Mesenchymal stem cell (in vitro differentiated cells and primary cell): ENCODE measurements at regions not wholly inside any gene's neighbourhood (a gene's known extent, or its start where the extent isn't known, plus 50 kb on each side); places are given as distances from the start of the nearest gene placed in this dataset.

ENCODE experiments used
- DNase-seq: peaks from one replicate; pipeline ENCODE4 v3.0.0-alpha.2; 2013
- H2AFZ ChIP-seq: one replicate; pipeline ENCODE4 v1.6.1; 2013; ENCODE audit warnings: low read depth, mild to moderate bottlenecking, control low read depth, inconsistent platforms, low read length, moderate library complexity
- H2AK5ac ChIP-seq: 2 replicates; pipeline ENCODE4 v1.6.1; 2013; ENCODE audit warnings: low read length, moderate library complexity, mild to moderate bottlenecking, inconsistent platforms; ENCODE audit not compliant: severe bottlenecking
- H2BK120ac ChIP-seq: one replicate; pipeline ENCODE4 v1.6.1; 2013; ENCODE audit warnings: low read depth, mild to moderate bottlenecking, inconsistent platforms, low read length, moderate library complexity
- H2BK12ac ChIP-seq, 2 experiments: one replicate each; pipeline ENCODE4 v1.6.1; 2013; ENCODE audit warnings: inconsistent platforms in 2 of 2, low read length in 2 of 2, mild to moderate bottlenecking in 2 of 2, moderate library complexity in 2 of 2, control low read depth in 1 of 2
- H2BK15ac ChIP-seq: one replicate; pipeline ENCODE4 v1.6.1; 2013; ENCODE audit warnings: mild to moderate bottlenecking, low read depth, inconsistent platforms; ENCODE audit not compliant: poor library complexity, severe bottlenecking
- H2BK5ac ChIP-seq: 2 replicates; pipeline ENCODE4 v1.6.1; 2013; ENCODE audit warnings: low read depth, mild to moderate bottlenecking, low read length, control low read depth, inconsistent platforms; ENCODE audit not compliant: poor library complexity, severe bottlenecking
- H3K14ac ChIP-seq, 2 experiments: one replicate each; pipeline ENCODE4 v1.6.1; 2013; ENCODE audit warnings: inconsistent platforms in 2 of 2, low read length in 2 of 2, control low read depth in 1 of 2, mild to moderate bottlenecking in 1 of 2, moderate library complexity in 1 of 2
- H3K18ac ChIP-seq, 2 experiments: one replicate each; pipeline ENCODE4 v1.6.1; 2013; ENCODE audit warnings: inconsistent platforms in 2 of 2, low read length in 2 of 2, control low read depth in 1 of 2, low read depth in 1 of 2, mild to moderate bottlenecking in 1 of 2
- H3K23ac ChIP-seq, 2 experiments: one replicate each; pipeline ENCODE4 v1.6.1; 2013; ENCODE audit warnings: inconsistent platforms in 2 of 2, low read length in 2 of 2, mild to moderate bottlenecking in 2 of 2, moderate library complexity in 2 of 2, control low read depth in 1 of 2
- H3K27ac ChIP-seq: 2 replicates; pipeline ENCODE4 v1.5.1; 2013; ENCODE audit warnings: mild to moderate bottlenecking, moderate library complexity, low read length, control low read depth, inconsistent platforms; ENCODE audit not compliant: poor library complexity, severe bottlenecking
- H3K27me3 ChIP-seq, 2 experiments: 2 replicates each; pipeline versions ENCODE4 v1.6.1 to v1.7.0; 2013; ENCODE audit warnings: low read length in 2 of 2, mild to moderate bottlenecking in 2 of 2, moderate library complexity in 2 of 2, control low read depth in 1 of 2, inconsistent platforms in 1 of 2; ENCODE audit not compliant: control insufficient read depth in 1 of 2, insufficient read depth in 1 of 2
- H3K36me3 ChIP-seq, 2 experiments: 2 replicates each; pipeline versions ENCODE4 v1.6.1 to v1.7.0; 2013; ENCODE audit warnings: low read length in 2 of 2, control low read depth in 1 of 2, inconsistent platforms in 1 of 2, low read depth in 1 of 2, mild to moderate bottlenecking in 1 of 2; ENCODE audit not compliant: insufficient read depth in 2 of 2, control insufficient read depth in 1 of 2
- H3K4ac ChIP-seq, 2 experiments: one replicate each; pipeline ENCODE4 v1.6.1; 2013; ENCODE audit warnings: inconsistent platforms in 2 of 2, low read length in 2 of 2, mild to moderate bottlenecking in 2 of 2, moderate library complexity in 2 of 2, control low read depth in 1 of 2, low read depth in 1 of 2
- H3K4me1 ChIP-seq: 2 replicates; pipeline ENCODE4 v1.6.1; 2013; ENCODE audit warnings: low read depth, low read length, control low read depth; ENCODE audit not compliant: control insufficient read depth, insufficient read depth
- H3K4me2 ChIP-seq: 2 replicates; pipeline ENCODE4 v1.6.1; 2013; ENCODE audit warnings: low read length, mild to moderate bottlenecking, inconsistent platforms; ENCODE audit not compliant: poor library complexity, severe bottlenecking
- H3K4me3 ChIP-seq, 2 experiments: 2 replicates each; pipeline versions ENCODE4 v1.5.1 to v1.7.0; 2013; ENCODE audit warnings: low read length in 2 of 2, mild to moderate bottlenecking in 2 of 2, control low read depth in 1 of 2, low read depth in 1 of 2; ENCODE audit not compliant: insufficient read depth in 1 of 2
- H3K79me1 ChIP-seq: replicated peaks from 2 replicates; pipeline ENCODE4 v1.6.1; 2013; ENCODE audit warnings: mild to moderate bottlenecking, control low read depth, low read length, inconsistent platforms; ENCODE audit not compliant: poor library complexity, severe bottlenecking
- H3K9ac ChIP-seq: 2 replicates; pipeline ENCODE4 v1.7.0; 2013; ENCODE audit warnings: mild to moderate bottlenecking, low read length, moderate library complexity
- H3K9me3 ChIP-seq: 2 replicates; pipeline ENCODE4 v1.7.0; 2013; ENCODE audit warnings: mild to moderate bottlenecking, low read length; ENCODE audit not compliant: control insufficient read depth
- H4K8ac ChIP-seq: one replicate; pipeline ENCODE4 v1.6.1; 2013; ENCODE audit warnings: inconsistent platforms, mild to moderate bottlenecking, low read length, moderate library complexity
- H4K91ac ChIP-seq: one replicate; pipeline ENCODE4 v1.6.1; 2013; ENCODE audit warnings: mild to moderate bottlenecking, low read length, inconsistent platforms
- WGBS: methylation state at CpG from one replicate; pipeline ENCODE4 v1.1.7; 2013; ENCODE audit warnings: mixed read lengths; 5-methylcytosine and 5-hydroxymethylcytosine counted together

DNA sequence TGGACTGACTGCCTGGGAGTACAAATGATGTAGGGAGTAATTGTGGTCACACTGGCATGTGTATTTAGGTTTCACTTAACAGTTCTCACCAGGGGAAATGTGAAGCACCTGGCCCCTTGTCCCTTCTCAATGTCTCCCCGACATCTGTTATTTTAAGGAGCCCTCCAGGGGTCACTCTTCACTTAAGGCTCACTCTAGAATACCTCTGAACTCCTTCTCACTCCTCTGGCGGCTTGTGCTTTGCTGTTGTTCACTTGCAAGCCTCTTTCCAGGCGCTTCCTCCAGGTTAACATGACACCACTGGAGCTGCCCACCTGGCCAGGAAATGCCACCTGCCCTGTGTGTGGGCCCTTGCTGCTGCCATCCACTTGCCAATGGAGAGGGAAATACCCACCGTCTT lies 56.5 kb upstream of the GZMB start:
- H3K9me3 ChIP-seq: no peaks in the 10 kb centered on the region
- no peak overlapping the region for H2BK12ac ChIP-seq
- no peak overlapping the region for H3K4me3 ChIP-seq
- no peak overlapping the region for H2AFZ ChIP-seq
- H2BK5ac ChIP-seq: no peak overlapping the region
- no peak overlapping the region for H3K4me2 ChIP-seq
- H2BK120ac ChIP-seq: no peak overlapping the region
- no peak overlapping the region for H4K91ac ChIP-seq
- H3K23ac ChIP-seq: no peak overlapping the region
- H2BK15ac ChIP-seq: no peak overlapping the region
- H3K36me3 ChIP-seq: no peaks in the 10 kb centered on the region
- no peak overlapping the region for H3K18ac ChIP-seq
- 46% methylated on average over 4 of the region's 4 CpGs for WGBS
- no peaks in the 10 kb centered on the region for H3K4me1 ChIP-seq
- H3K79me1 ChIP-seq: no peaks in the 10 kb centered on the region
- H3K27me3 ChIP-seq: peaks cover 0 to 34% of the 10 kb centered on the region in 2 experiments
- no peak overlapping the region for H2AK5ac ChIP-seq
- H3K27ac ChIP-seq: no peak overlapping the region
- no peak overlapping the region for H3K14ac ChIP-seq
- no peak overlapping the region for H3K9ac ChIP-seq
- H4K8ac ChIP-seq: no peak overlapping the region
- no peak overlapping the region for H3K4ac ChIP-seq
- no peak for DNase-seq

DNA sequence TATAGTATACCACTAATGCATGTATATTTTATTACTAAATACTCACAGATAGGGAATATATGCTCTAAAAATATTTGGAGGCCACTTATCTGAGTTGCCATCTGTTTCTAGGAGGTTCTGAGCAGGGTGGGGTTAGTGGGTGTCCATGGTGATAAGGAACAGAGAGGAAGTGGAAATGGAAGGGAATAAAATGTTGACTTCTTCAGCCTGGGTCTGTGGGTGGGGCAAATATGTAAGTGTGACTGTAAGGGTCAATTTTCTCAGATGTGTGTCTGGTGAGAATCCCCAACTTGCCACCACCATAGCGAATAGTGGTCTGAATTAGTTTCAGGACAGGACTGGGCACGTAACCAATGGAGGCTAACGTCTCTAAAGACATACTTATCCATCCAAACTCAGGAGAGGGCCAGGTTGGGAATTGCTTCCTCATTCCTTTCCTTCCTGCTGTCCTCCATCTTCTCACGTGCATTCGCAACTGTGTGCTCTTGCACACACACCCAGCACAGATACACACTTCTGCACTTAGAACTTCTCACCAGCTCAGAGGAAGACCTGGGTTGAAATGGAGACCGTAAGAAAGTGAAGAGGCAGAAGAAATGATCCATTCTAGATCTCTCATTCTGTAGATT lies 54.2 kb upstream of the GZMB start:
- Histone ChIP-seq H2BK5ac (no peak overlapping the region), H2BK120ac (no peak overlapping the region), H3K4me3 (no peak overlapping the region), H3K14ac (no peak overlapping the region), H2AFZ (no peak overlapping the region), H3K36me3 (no peaks in the 10 kb centered on the region), H3K23ac (no peak overlapping the region), H3K27ac (no peak overlapping the region), H3K9me3 (no peaks in the 10 kb centered on the region), H3K4me1 (no peaks in the 10 kb centered on the region), H4K8ac (no peak overlapping the region), H3K18ac (no peak overlapping the region), H2BK15ac (no peak overlapping the region), H4K91ac (no peak overlapping the region), H3K9ac (no peak overlapping the region), H2AK5ac (no peak overlapping the region), H3K4ac (no peak overlapping the region), H2BK12ac (no peak overlapping the region), H3K4me2 (no peak overlapping the region), H3K27me3 (peaks cover 0 to 36% of the 10 kb centered on the region in 2 experiments), H3K79me1 (no peaks in the 10 kb centered on the region)
- WGBS: 55% methylated on average over 6 of the region's 6 CpGs
- no peak for DNase-seq
